T-helper 17 cell (primary cell): ENCODE measurements at regions not wholly inside any gene's neighbourhood (a gene's known extent, or its start where the extent isn't known, plus 50 kb on each side); places are given as distances from the start of the nearest gene placed in this dataset.

ENCODE experiments used
- ATAC-seq: fragments of 150-1000 bp; cut with Tn5 transposase; 2 replicates; pipeline ENCODE4 v1.10.0; 2021; ENCODE audit warnings: mild to moderate bottlenecking, moderate library complexity
- DNase-seq, 3 donors: peaks; one replicate each; pipeline versions ENCODE4 v3.0.0 to v3.0.0-alpha.2; 2020 to 2021
- H3K9me3 ChIP-seq: one replicate; pipeline ENCODE4 v1.7.0; 2013; ENCODE audit warnings: low read length, mild to moderate bottlenecking; ENCODE audit not compliant: control insufficient read depth, poor library complexity, severe bottlenecking
- H3K27ac Mint-ChIP-seq: one replicate; pipeline ENCODE4 v1.8.0; 2022; ENCODE audit warnings: mild to moderate bottlenecking, moderate library complexity, mixed read lengths
- H3K27me3 Mint-ChIP-seq: one replicate; pipeline ENCODE4 v1.8.0; 2022; ENCODE audit warnings: mixed read lengths
- H3K36me3 Mint-ChIP-seq: one replicate; pipeline ENCODE4 v1.8.0; 2022; ENCODE audit warnings: low read depth, mixed read lengths
- H3K4me1 Mint-ChIP-seq: one replicate; pipeline ENCODE4 v1.8.0; 2022; ENCODE audit warnings: mild to moderate bottlenecking, mixed read lengths
- H3K4me3 Mint-ChIP-seq: one replicate; pipeline ENCODE4 v1.8.0; 2022; ENCODE audit warnings: mild to moderate bottlenecking, moderate library complexity, mixed read lengths

- Mint-ChIP-seq H3K4me1 (peaks cover 21% of the 10 kb centered on the region), H3K36me3 (no peaks in the 10 kb centered on the region), H3K4me3 (no peak overlapping the region), H3K27me3 (no peaks in the 10 kb centered on the region), H3K27ac (peak overlapping the region; percentile 59)
- ATAC-seq = peak; percentile 29
- no peaks in the 10 kb centered on the region for H3K9me3 ChIP-seq
- DNase-seq = no peak
Observed at GRCh38 chr2:12035956-12036639, 289.7 kb downstream of the LPIN1 start.

GRCh38 chr2:12036640-12036983 lies 290.2 kb downstream of the LPIN1 start:
- DNase-seq (no peak), ATAC-seq (peak; percentile 82)
- peaks cover 21% of the 10 kb centered on the region for H3K4me1 Mint-ChIP-seq
- no peaks in the 10 kb centered on the region for H3K27me3 Mint-ChIP-seq
- H3K4me3 Mint-ChIP-seq = no peak overlapping the region
- H3K9me3 ChIP-seq = no peaks in the 10 kb centered on the region
- H3K36me3 Mint-ChIP-seq = no peaks in the 10 kb centered on the region
- peak overlapping the region; percentile 59 for H3K27ac Mint-ChIP-seq

GRCh38 chr2:12037301-12037700 lies 290.9 kb downstream of the LPIN1 start:
- Mint-ChIP-seq H3K4me3 (no peak overlapping the region), H3K4me1 (peaks cover 23% of the 10 kb centered on the region), H3K27me3 (no peaks in the 10 kb centered on the region), H3K27ac (peak overlapping the region; percentile 59), H3K36me3 (no peaks in the 10 kb centered on the region)
- no peaks in the 10 kb centered on the region for H3K9me3 ChIP-seq
- ATAC-seq (no peak), DNase-seq (no peak)

GRCh38 chr2:12041236-12041635 lies 294.8 kb downstream of the LPIN1 start:
- no peaks in the 10 kb centered on the region for H3K27me3 Mint-ChIP-seq
- no peak overlapping the region for H3K4me3 Mint-ChIP-seq
- DNase-seq = no peak
- H3K9me3 ChIP-seq = no peaks in the 10 kb centered on the region
- H3K27ac Mint-ChIP-seq = no peak overlapping the region
- ATAC-seq = no peak
- H3K4me1 Mint-ChIP-seq = peaks cover 22% of the 10 kb centered on the region
- H3K36me3 Mint-ChIP-seq = no peaks in the 10 kb centered on the region

GRCh38 chr2:12043131-12043530 lies 296.7 kb downstream of the LPIN1 start:
- Mint-ChIP-seq H3K27ac (no peak overlapping the region), H3K4me3 (no peak overlapping the region), H3K4me1 (peaks cover 26% of the 10 kb centered on the region), H3K36me3 (no peaks in the 10 kb centered on the region), H3K27me3 (no peaks in the 10 kb centered on the region)
- DNase-seq (no peak), ATAC-seq (no peak)
- H3K9me3 ChIP-seq = no peaks in the 10 kb centered on the region

- ATAC-seq = peak; percentile 93
- no peaks in the 10 kb centered on the region for H3K27me3 Mint-ChIP-seq
- no peak for DNase-seq
- H3K36me3 Mint-ChIP-seq = no peaks in the 10 kb centered on the region
- peak overlapping the region; percentile 21 for H3K27ac Mint-ChIP-seq
- no peaks in the 10 kb centered on the region for H3K9me3 ChIP-seq
- H3K4me1 Mint-ChIP-seq = peaks cover 26% of the 10 kb centered on the region
- peak overlapping the region; percentile 84 for H3K4me3 Mint-ChIP-seq
Observed at GRCh38 chr2:12044857-12045256, 298.4 kb downstream of the LPIN1 start.

GRCh38 chr2:12045864-12046291 lies 299.4 kb downstream of the LPIN1 start:
- Mint-ChIP-seq H3K36me3 (no peaks in the 10 kb centered on the region), H3K27ac (no peak overlapping the region), H3K27me3 (no peaks in the 10 kb centered on the region), H3K4me3 (no peak overlapping the region), H3K4me1 (peaks cover 26% of the 10 kb centered on the region)
- DNase-seq (no peak), ATAC-seq (no peak)
- H3K9me3 ChIP-seq = no peaks in the 10 kb centered on the region

GRCh38 chr2:12046641-12047040 lies 300.2 kb downstream of the LPIN1 start:
- Mint-ChIP-seq H3K4me1 (peaks cover 26% of the 10 kb centered on the region), H3K4me3 (peak overlapping the region; percentile 36), H3K27ac (no peak overlapping the region), H3K36me3 (no peaks in the 10 kb centered on the region), H3K27me3 (no peaks in the 10 kb centered on the region)
- no peak for ATAC-seq
- no peak for DNase-seq
- no peaks in the 10 kb centered on the region for H3K9me3 ChIP-seq

- Mint-ChIP-seq H3K4me3 (no peak overlapping the region), H3K4me1 (peaks cover 23% of the 10 kb centered on the region), H3K36me3 (no peaks in the 10 kb centered on the region), H3K27ac (peak overlapping the region; percentile 57), H3K27me3 (peaks cover 5% of the 10 kb centered on the region)
- no peak for DNase-seq
- no peak for ATAC-seq
- H3K9me3 ChIP-seq = no peaks in the 10 kb centered on the region
Observed at GRCh38 chr2:12047761-12048160, 301.3 kb downstream of the LPIN1 start.

GRCh38 chr2:12048550-12048949 lies 302.1 kb downstream of the LPIN1 start:
- Mint-ChIP-seq H3K36me3 (no peaks in the 10 kb centered on the region), H3K27ac (peak overlapping the region; percentile 57), H3K27me3 (peaks cover 5% of the 10 kb centered on the region), H3K4me3 (no peak overlapping the region), H3K4me1 (peaks cover 23% of the 10 kb centered on the region)
- DNase-seq = no peak
- ATAC-seq = no peak
- H3K9me3 ChIP-seq = no peaks in the 10 kb centered on the region

- H3K27ac Mint-ChIP-seq = no peak overlapping the region
Observed at GRCh38 chr2:12050396-12050795, 304.0 kb downstream of the LPIN1 start.

GRCh38 chr2:12051831-12052230 lies 305.4 kb downstream of the LPIN1 start:
- peaks cover 2% of the 10 kb centered on the region for H3K36me3 Mint-ChIP-seq
- H3K27me3 Mint-ChIP-seq = peaks cover 15% of the 10 kb centered on the region
- H3K27ac Mint-ChIP-seq = no peak overlapping the region
- DNase-seq (no peak), ATAC-seq (no peak)
- peaks cover 10% of the 10 kb centered on the region for H3K4me1 Mint-ChIP-seq
- H3K9me3 ChIP-seq = no peaks in the 10 kb centered on the region
- no peak overlapping the region for H3K4me3 Mint-ChIP-seq

More at GRCh38 chr2:12050396-12050795, 304.0 kb downstream of the LPIN1 start:
- DNase-seq (no peak), ATAC-seq (no peak)
- H3K9me3 ChIP-seq = no peaks in the 10 kb centered on the region
- no peak overlapping the region for H3K4me3 Mint-ChIP-seq
- H3K27me3 Mint-ChIP-seq = peaks cover 11% of the 10 kb centered on the region
- H3K36me3 Mint-ChIP-seq = peaks cover 2% of the 10 kb centered on the region
- peaks cover 12% of the 10 kb centered on the region for H3K4me1 Mint-ChIP-seq

GRCh38 chr2:12052796-12053195 lies 306.4 kb downstream of the LPIN1 start:
- ATAC-seq (no peak), DNase-seq (no peak)
- H3K9me3 ChIP-seq = no peaks in the 10 kb centered on the region
- H3K4me3 Mint-ChIP-seq = no peak overlapping the region
- H3K27ac Mint-ChIP-seq = no peak overlapping the region
- peaks cover 17% of the 10 kb centered on the region for H3K27me3 Mint-ChIP-seq
- peaks cover 2% of the 10 kb centered on the region for H3K36me3 Mint-ChIP-seq
- H3K4me1 Mint-ChIP-seq = peaks cover 8% of the 10 kb centered on the region

- H3K4me1 Mint-ChIP-seq = peaks cover 14% of the 10 kb centered on the region
- H3K4me3 Mint-ChIP-seq = no peak overlapping the region
- H3K27me3 Mint-ChIP-seq = peaks cover 21% of the 10 kb centered on the region
- H3K27ac Mint-ChIP-seq = no peak overlapping the region
- H3K9me3 ChIP-seq = no peaks in the 10 kb centered on the region
- ATAC-seq = no peak
- peaks cover 5% of the 10 kb centered on the region for H3K36me3 Mint-ChIP-seq
- no peak for DNase-seq
Observed at GRCh38 chr2:12054956-12055618, 308.7 kb downstream of the LPIN1 start.
